Neuronal stem cell (in vitro differentiated cells): ENCODE measurements at regions not wholly inside any gene's neighbourhood (a gene's known extent, or its start where the extent isn't known, plus 50 kb on each side); places are given as distances from the start of the nearest gene placed in this dataset.
A peak's percentile ranks its signal among the peaks of the same experiment; 100 is the strongest.

Experiments used
- DNase-seq: peaks from one replicate; pipeline ENCODE4 v3.0.0-alpha.2; 2013; ENCODE audit warnings: low spot score
- H2AFZ ChIP-seq: one replicate; pipeline ENCODE4 v1.6.1; 2013; ENCODE audit warnings: mild to moderate bottlenecking, low read length, inconsistent platforms
- H2AK5ac ChIP-seq: 2 replicates; pipeline ENCODE4 v1.6.1; 2013; ENCODE audit warnings: low read depth, mild to moderate bottlenecking, inconsistent platforms, low read length, moderate library complexity, mixed read lengths
- H2BK120ac ChIP-seq: 2 replicates; pipeline ENCODE4 v1.6.1; 2013; ENCODE audit warnings: low read depth, mild to moderate bottlenecking, inconsistent platforms, low read length, moderate library complexity, mixed read lengths
- H2BK12ac ChIP-seq: one replicate; pipeline ENCODE4 v1.6.1; 2013; ENCODE audit warnings: low read length, inconsistent platforms
- H2BK15ac ChIP-seq: 2 replicates; pipeline ENCODE4 v1.6.1; 2013; ENCODE audit warnings: mild to moderate bottlenecking, low read length, inconsistent platforms, mixed read lengths
- H2BK5ac ChIP-seq: one replicate; pipeline ENCODE4 v1.6.1; 2013; ENCODE audit warnings: inconsistent platforms, mild to moderate bottlenecking, low read length, moderate library complexity
- H3K14ac ChIP-seq: one replicate; pipeline ENCODE4 v1.6.1; 2013; ENCODE audit warnings: low read length, inconsistent platforms
- H3K18ac ChIP-seq: 2 replicates; pipeline ENCODE4 v1.6.1; 2013; ENCODE audit warnings: low read length, inconsistent platforms
- H3K23ac ChIP-seq: 2 replicates; pipeline ENCODE4 v1.6.1; 2013; ENCODE audit warnings: low read depth, mild to moderate bottlenecking, mixed read lengths, low read length, inconsistent platforms; ENCODE audit not compliant: poor library complexity
- H3K27ac ChIP-seq: replicated peaks from 3 replicates; pipeline ENCODE4 v1.5.1; 2013; ENCODE audit warnings: low read length, inconsistent platforms
- H3K27me3 ChIP-seq, 3 experiments: 2 replicates each; pipeline ENCODE4 v1.6.1; 2013; ENCODE audit warnings: low read length in 3 of 3, mild to moderate bottlenecking in 2 of 3, inconsistent platforms in 1 of 3, low read depth in 1 of 3, mixed read lengths in 1 of 3, moderate library complexity in 1 of 3; ENCODE audit not compliant: control insufficient read depth in 3 of 3, insufficient read depth in 3 of 3
- H3K36me3 ChIP-seq, 2 donors: replicated peaks in 1 of 2; 2 replicates each; pipeline ENCODE4 v1.6.1; 2013; ENCODE audit warnings: low read length in 2 of 2; ENCODE audit not compliant: control insufficient read depth in 2 of 2, insufficient read depth in 2 of 2
- H3K4ac ChIP-seq: 2 replicates; pipeline ENCODE4 v1.6.1; 2013; ENCODE audit warnings: inconsistent platforms, mild to moderate bottlenecking, low read length, moderate library complexity
- H3K4me1 ChIP-seq, 2 donors: 1 replicate in 1 of 2; 2 replicates in 1 of 2; pipeline ENCODE4 v1.6.1; 2013; ENCODE audit warnings: low read length in 2 of 2, low read depth in 1 of 2; ENCODE audit not compliant: control insufficient read depth in 2 of 2, insufficient read depth in 1 of 2
- H3K4me2 ChIP-seq: one replicate; pipeline ENCODE4 v1.6.1; 2013; ENCODE audit warnings: mild to moderate bottlenecking, low read length, inconsistent platforms; ENCODE audit not compliant: insufficient read depth, poor library complexity, severe bottlenecking
- H3K4me3 ChIP-seq, 2 donors: 2 replicates each; pipeline ENCODE4 v1.5.1; 2013; ENCODE audit warnings: low read length in 2 of 2, mild to moderate bottlenecking in 2 of 2, inconsistent platforms in 1 of 2, moderate library complexity in 1 of 2
- H3K79me1 ChIP-seq: one replicate; pipeline ENCODE4 v1.6.1; 2013; ENCODE audit warnings: low read depth, mild to moderate bottlenecking, inconsistent platforms, low read length, moderate library complexity
- H3K9ac ChIP-seq: one replicate; pipeline ENCODE4 v1.6.1; 2013; ENCODE audit warnings: mild to moderate bottlenecking, low read depth, low read length, inconsistent platforms; ENCODE audit not compliant: poor library complexity
- H3K9me3 ChIP-seq, 2 donors: replicated peaks in 1 of 2; 2 replicates each; pipeline versions ENCODE3 to v1.6.1; 2013; ENCODE audit warnings: low read length in 2 of 2, mild to moderate bottlenecking in 2 of 2, inconsistent platforms in 1 of 2, low read depth in 1 of 2, mixed read lengths in 1 of 2, moderate library complexity in 1 of 2; ENCODE audit not compliant: control insufficient read depth in 2 of 2, insufficient read depth in 1 of 2
- H4K8ac ChIP-seq: one replicate; pipeline ENCODE4 v1.6.1; 2013; ENCODE audit warnings: low read depth, mild to moderate bottlenecking, inconsistent platforms, low read length, moderate library complexity
- H4K91ac ChIP-seq: one replicate; pipeline ENCODE4 v1.6.1; 2013; ENCODE audit warnings: low read length, low read depth, mild to moderate bottlenecking, inconsistent platforms; ENCODE audit not compliant: poor library complexity
- whole genome bisulfite sequencing, 2 donors: extraction: QIAGEN DNeasy Blood & Tissue Kit; methylation state at CpG; one replicate each; pipeline ENCODE4 v1.1.7; 2013; ENCODE audit warnings: missing lambda C conversion rate in 2 of 2, mixed read lengths in 1 of 2; ENCODE audit not compliant: insufficient read length in 2 of 2, insufficient replicate concordance in 1 of 2; ENCODE audit errors: extremely low coverage in 2 of 2; 5-methylcytosine and 5-hydroxymethylcytosine counted together

- no CpG with 5 or more reads among the region's 2 CpGs for WGBS, 2 donors
- H2BK12ac ChIP-seq = no peak overlapping the region
- no peak overlapping the region for H3K18ac ChIP-seq
- H3K27ac ChIP-seq = no peak overlapping the region
- no peak overlapping the region for H2AFZ ChIP-seq
- peaks cover 0 to 5% of the 10 kb centered on the region in 2 donors for H3K4me1 ChIP-seq
- no peaks in the 10 kb centered on the region for H3K9me3 ChIP-seq
- H2BK15ac ChIP-seq = no peak overlapping the region
- no peak overlapping the region for H3K4ac ChIP-seq
- no peaks in the 10 kb centered on the region for H3K36me3 ChIP-seq
- no peak overlapping the region for H3K23ac ChIP-seq
- no peak overlapping the region for H2BK120ac ChIP-seq
- H3K9ac ChIP-seq = no peak overlapping the region
- H4K8ac ChIP-seq = no peak overlapping the region
- no peak overlapping the region for H3K14ac ChIP-seq
- no peak for DNase-seq
- no peak overlapping the region for H2BK5ac ChIP-seq
- H4K91ac ChIP-seq = no peak overlapping the region
- H3K4me3 ChIP-seq = no peak overlapping the region
- H3K27me3 ChIP-seq = peaks cover 0 to 4% (median 0%) of the 10 kb centered on the region in 3 experiments
- H3K4me2 ChIP-seq = no peak overlapping the region
- no peak overlapping the region for H2AK5ac ChIP-seq
- no peaks in the 10 kb centered on the region for H3K79me1 ChIP-seq
These were observed 1122.5 kb downstream of the SORCS3 start for GRCh38 chr10:105763611-105764010.

DNA sequence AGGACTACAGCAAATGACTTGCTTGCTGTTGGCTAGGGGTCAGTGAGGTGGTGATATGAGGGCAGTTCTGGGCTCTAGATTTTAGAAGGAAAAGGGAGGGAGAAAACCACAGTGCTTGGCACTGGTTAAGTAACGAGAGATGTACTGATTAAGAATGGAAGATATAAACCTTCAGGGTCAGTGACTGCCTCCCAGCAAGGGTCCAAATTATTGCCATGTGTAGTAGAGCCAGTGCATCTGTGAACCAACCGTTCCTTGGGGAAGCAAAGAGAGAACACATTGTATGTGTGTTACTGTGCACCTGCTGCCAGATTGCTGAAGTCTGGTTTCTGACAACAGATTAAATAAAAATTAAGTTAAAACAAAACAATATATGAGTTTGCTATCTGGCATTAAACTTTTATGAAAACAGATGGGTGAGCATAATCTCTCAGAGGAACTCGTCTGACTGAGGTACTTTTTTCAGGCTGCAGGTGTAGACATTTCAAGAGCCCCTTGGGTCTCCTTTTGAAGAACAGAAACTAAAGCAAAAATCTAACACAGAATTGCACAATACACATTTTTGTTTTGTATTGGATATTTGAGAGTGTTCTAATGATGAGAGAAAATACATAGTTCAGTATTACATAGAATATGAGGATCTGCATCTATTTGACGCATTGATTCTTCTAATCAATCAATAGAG, 1120.6 kb downstream of the SORCS3 start:
- Histone ChIP-seq H3K18ac (no peak overlapping the region), H3K9me3 (no peaks in the 10 kb centered on the region), H3K4me1 (peaks cover 0 to 5% of the 10 kb centered on the region in 2 donors), H3K79me1 (no peaks in the 10 kb centered on the region), H3K27ac (no peak overlapping the region), H4K8ac (no peak overlapping the region), H2AFZ (no peak overlapping the region), H4K91ac (no peak overlapping the region), H2AK5ac (no peak overlapping the region), H3K4ac (no peak overlapping the region), H2BK120ac (no peak overlapping the region), H3K27me3 (peaks cover 0 to 4% (median 0%) of the 10 kb centered on the region in 3 experiments), H2BK15ac (no peak overlapping the region), H3K14ac (no peak overlapping the region), H3K36me3 (no peaks in the 10 kb centered on the region), H3K4me3 (no peak overlapping the region), H3K9ac (no peak overlapping the region), H2BK5ac (no peak overlapping the region), H2BK12ac (no peak overlapping the region), H3K23ac (no peak overlapping the region), H3K4me2 (no peak overlapping the region)
- WGBS, 2 donors = no CpG with 5 or more reads among the region's 4 CpGs
- no peak for DNase-seq

DNA sequence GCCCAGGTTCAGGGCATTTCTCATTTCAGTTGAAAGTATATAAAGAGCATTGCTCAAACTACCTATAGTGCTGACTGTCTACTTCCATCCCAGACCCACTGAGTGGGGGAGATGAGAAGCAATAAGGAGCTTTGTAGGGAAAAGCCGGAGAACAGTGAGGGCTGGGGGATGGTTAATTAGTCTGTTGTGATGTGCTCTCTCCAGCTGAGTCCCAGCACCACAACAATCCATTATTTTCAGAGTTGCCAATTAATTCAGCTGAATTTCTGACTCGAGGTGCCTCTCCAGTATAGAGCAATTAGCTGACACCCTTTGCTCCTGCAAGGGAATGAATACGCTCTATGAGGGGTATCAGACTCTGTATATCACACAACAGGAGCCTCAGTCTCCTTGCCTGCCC, 1118.6 kb downstream of the SORCS3 start:
- Histone ChIP-seq H2BK12ac (no peak overlapping the region), H3K4ac (no peak overlapping the region), H2AK5ac (no peak overlapping the region), H4K91ac (no peak overlapping the region), H3K9ac (no peak overlapping the region), H3K27ac (no peak overlapping the region), H3K27me3 (peaks cover 0 to 4% (median 0%) of the 10 kb centered on the region in 3 experiments), H2BK15ac (no peak overlapping the region), H3K4me3 (no peak overlapping the region), H3K36me3 (no peaks in the 10 kb centered on the region), H3K23ac (no peak overlapping the region), H3K4me1 (peaks cover 0 to 5% of the 10 kb centered on the region in 2 donors), H4K8ac (no peak overlapping the region), H3K4me2 (no peak overlapping the region), H2BK5ac (no peak overlapping the region), H2BK120ac (no peak overlapping the region), H3K18ac (no peak overlapping the region), H2AFZ (no peak overlapping the region), H3K79me1 (no peaks in the 10 kb centered on the region), H3K14ac (no peak overlapping the region), H3K9me3 (no peaks in the 10 kb centered on the region)
- peak; percentile 49 for DNase-seq
- no CpG with 5 or more reads among the region's 3 CpGs for WGBS, 2 donors

GRCh38 chr10:105758209-105758998, 1117.3 kb downstream of the SORCS3 start:
- no CpG with 5 or more reads among the region's 2 CpGs for WGBS, 2 donors
- DNase-seq = no peak

More at GRCh38 chr10:105758209-105758998, 1117.3 kb downstream of the SORCS3 start:
- Histone ChIP-seq H3K79me1 (no peaks in the 10 kb centered on the region), H3K4me2 (no peak overlapping the region), H3K4ac (no peak overlapping the region), H3K14ac (no peak overlapping the region), H4K91ac (no peak overlapping the region), H3K27me3 (peaks cover 0 to 2% (median 0%) of the 10 kb centered on the region in 3 experiments), H3K23ac (no peak overlapping the region), H2AFZ (no peak overlapping the region), H3K4me1 (peaks cover 0 to 5% of the 10 kb centered on the region in 2 donors), H2AK5ac (no peak overlapping the region), H2BK15ac (no peak overlapping the region), H2BK5ac (no peak overlapping the region), H3K18ac (no peak overlapping the region), H4K8ac (no peak overlapping the region), H3K4me3 (no peak overlapping the region), H2BK12ac (no peak overlapping the region), H3K9me3 (no peaks in the 10 kb centered on the region), H2BK120ac (no peak overlapping the region), H3K27ac (no peak overlapping the region), H3K9ac (no peak overlapping the region), H3K36me3 (no peaks in the 10 kb centered on the region)
